HG03469 (cell line): ENCODE measurements at regions not wholly inside any gene's neighbourhood (a gene's known extent, or its start where the extent isn't known, plus 50 kb on each side); places are given as distances from the start of the nearest gene placed in this dataset.

Experiments used
- ATAC-seq: cut with Tn5 transposase; IDR thresholded peaks from one replicate; pipeline ENCODE4 v1.9.1; 2021; ENCODE audit warnings: mild to moderate bottlenecking, moderate library complexity, moderate number of reproducible peaks; ENCODE audit not compliant: unreplicated experiment

- ATAC-seq, result no peak
These were observed 71.9 kb upstream of the KRR1 start for GRCh38 chr12:75583355-75583754.

GRCh38 chr12:75581515-75581914 is 70.1 kb upstream of the KRR1 start:
- no peak for ATAC-seq

DNA sequence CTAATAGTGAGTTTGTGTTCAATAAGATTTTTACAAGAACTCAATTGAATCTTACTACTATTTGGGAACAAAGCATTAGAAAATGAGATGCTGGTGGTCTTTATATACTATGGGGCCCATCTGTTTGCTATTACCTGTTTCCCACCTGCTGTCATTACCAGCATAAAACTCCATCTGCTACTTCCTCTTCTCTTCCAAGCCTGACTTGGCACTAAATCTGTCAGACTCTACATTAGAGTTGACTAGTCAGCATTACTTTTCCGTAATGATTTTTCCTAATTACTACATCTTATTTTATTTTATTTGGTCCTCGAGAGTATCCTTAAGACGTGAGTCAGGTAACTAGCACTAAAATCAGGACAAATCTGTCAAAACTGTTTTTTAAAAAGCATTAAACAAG is 68.1 kb upstream of the KRR1 start:
- ATAC-seq, result no peak

DNA sequence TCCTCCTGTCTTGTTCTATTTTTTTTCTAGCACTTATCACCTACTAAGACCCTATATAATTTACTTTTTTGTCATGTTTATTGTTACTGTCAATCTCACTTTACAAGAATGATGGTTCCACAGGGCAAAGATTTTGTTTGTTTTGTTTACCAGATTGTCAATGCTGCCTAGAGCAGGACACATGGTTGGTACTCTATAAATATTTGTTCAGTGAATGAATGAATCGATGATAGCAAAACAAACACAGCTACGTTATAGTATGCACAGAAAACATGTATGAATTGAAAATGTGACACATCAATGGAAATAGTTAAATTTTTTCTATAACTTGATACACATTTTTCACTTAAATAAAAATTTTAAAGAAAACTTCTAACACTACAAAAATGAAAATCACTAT is 67.1 kb upstream of the KRR1 start:
- no peak for ATAC-seq

GRCh38 chr12:75577812-75578211 is 66.4 kb upstream of the KRR1 start:
- ATAC-seq, result no peak

GRCh38 chr12:75571656-75572205 is 60.3 kb upstream of the KRR1 start:
- ATAC-seq, result no peak

DNA sequence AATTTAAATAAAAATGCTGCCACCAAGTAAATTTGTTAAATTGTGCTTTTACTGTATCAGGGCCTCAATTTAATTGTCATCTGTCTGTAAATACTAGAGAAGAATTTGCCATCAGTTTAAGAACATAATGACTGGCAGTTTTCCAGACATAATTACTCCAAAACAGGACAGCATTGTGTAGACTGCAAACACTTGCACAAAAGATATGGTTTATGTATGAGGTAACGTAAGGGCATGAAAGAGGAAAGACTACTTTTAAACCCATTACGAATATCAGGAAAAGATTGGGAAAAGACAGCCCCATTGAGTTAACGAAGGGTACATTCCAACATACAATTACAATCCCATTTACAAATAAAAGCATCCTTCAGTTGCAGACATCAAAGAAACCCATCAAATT is 59.8 kb upstream of the KRR1 start:
- ATAC-seq, result no peak

DNA sequence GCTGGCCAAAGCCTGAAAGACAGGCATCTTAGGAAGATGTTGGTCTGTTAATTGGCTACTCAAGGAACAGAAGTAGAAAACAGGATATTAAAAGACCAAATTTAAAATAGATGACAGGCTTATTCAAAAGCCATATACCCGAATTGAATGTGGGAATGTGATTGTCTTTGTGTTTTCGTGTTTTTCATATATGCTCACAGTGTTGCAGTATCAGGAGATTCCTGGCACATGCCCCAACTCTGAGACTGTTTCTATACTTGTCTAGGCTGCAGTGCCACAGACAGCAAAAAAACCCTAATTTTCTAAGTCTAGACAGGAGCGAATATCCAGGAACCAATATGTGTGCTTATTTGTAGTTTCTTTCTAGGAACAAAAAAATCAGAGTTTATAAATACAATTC is 57.4 kb upstream of the KRR1 start:
- no peak for ATAC-seq

GRCh38 chr12:75568393-75568792 is 57.0 kb upstream of the KRR1 start:
- ATAC-seq, result no peak

DNA sequence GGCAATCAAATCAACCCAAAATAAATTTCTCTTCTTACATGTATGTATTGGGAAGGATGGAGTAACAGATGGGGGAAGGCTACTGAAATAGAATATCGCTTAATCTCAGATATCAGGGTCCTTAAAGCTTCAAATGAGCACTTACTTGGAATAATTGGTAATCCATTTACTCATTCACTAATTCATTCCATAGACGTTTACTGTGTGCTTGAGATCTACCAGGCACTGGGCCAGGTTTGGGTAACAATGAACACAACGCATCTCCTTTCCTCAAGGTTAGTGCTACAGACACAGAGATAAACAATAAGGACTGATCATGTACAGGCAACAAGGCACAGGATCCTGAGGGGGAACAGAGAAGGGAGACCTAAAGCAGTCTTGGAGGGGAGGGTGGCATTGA is 54.4 kb upstream of the KRR1 start:
- no peak for ATAC-seq

- ATAC-seq, result no peak
These were observed 53.4 kb upstream of the KRR1 start for GRCh38 chr12:75564852-75565251.

DNA sequence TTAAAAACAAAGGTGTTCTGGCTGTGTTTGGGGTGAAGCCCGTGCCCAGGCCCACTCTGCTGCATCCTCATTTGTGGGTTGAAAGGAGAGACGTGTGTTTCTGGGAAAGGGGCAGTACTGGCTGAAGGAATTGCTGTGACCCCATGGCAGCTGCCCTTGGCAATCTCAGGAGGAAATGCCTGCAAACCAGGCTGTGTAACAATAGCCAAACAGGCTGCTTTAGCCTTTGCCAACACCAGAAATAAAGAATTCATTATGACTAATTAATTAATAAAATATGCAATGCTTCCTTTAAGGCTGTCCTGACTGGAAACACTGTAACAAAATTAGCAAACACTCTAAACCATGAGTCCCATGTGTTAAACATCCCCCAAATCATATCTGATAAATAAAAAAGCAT is 53.0 kb upstream of the KRR1 start:
- ATAC-seq, result no peak

- ATAC-seq, result no peak
These were observed 51.9 kb upstream of the KRR1 start for GRCh38 chr12:75563351-75563750.

DNA sequence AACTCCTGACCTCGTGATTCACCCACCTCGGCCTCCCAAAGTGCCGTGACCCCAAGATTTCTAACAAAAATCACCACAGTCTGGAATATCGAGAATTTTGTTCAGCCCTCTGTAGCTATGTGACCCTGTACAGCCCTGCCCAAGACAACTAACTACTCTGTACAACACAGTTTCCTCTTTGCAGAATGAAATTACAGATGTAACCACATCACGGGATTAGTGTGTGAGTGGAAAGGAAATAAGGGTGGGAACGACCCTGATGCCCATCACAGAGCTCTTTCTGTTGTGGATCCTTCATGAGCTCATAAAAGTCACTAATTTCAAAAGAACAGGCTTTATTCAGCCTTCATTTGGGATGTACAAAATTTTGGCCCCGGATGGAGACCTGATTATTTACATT is 50.5 kb upstream of the KRR1 start:
- no peak for ATAC-seq
